SK-N-SH treated with all-trans-retinoic acid at 6 μM for 48 hours (cell line): ENCODE measurements at regions not wholly inside any gene's neighbourhood (a gene's known extent, or its start where the extent isn't known, plus 50 kb on each side); places are given as distances from the start of the nearest gene placed in this dataset.

Experiments used
- ATAC-seq: fragments of 200-7000 bp; cut with Tn5 transposase; 3 replicates; pipeline ENCODE4 v1.9.1; 2020; ENCODE audit warnings: mild to moderate bottlenecking, moderate library complexity
- CSDC2 ChIP-seq: fragments of 250-450 bp; sonication (Bioruptor Pico); IDR thresholded peaks from 2 replicates; pipeline ENCODE4 v1.5.0; 2020; ENCODE audit warnings: mild to moderate bottlenecking, moderate library complexity
- ESRRG ChIP-seq: fragments of 250-450 bp; sonication (Bioruptor Pico); IDR thresholded peaks from 2 replicates; pipeline ENCODE4 v1.6.1; 2021; ENCODE audit warnings: mild to moderate bottlenecking
- GLIS3 ChIP-seq: fragments of 250-450 bp; sonication (Bioruptor Pico); IDR thresholded peaks from 2 replicates; pipeline ENCODE4 v1.5.0; 2020; ENCODE audit warnings: mild to moderate bottlenecking, moderate library complexity
- OSR1 ChIP-seq: fragments of 250-450 bp; sonication (Bioruptor Pico); IDR thresholded peaks from 2 replicates; pipeline ENCODE4 v1.8.0; 2022; ENCODE audit warnings: moderate library complexity, mild to moderate bottlenecking, inconsistent platforms
- RARB ChIP-seq: fragments of 250-450 bp; sonication (Bioruptor Pico); IDR thresholded peaks from 2 replicates; pipeline ENCODE4 v1.8.0; 2021; ENCODE audit warnings: mild to moderate bottlenecking, moderate library complexity
- SNAI2 ChIP-seq: fragments of 250-450 bp; sonication (Bioruptor Pico); IDR thresholded peaks from 2 replicates; pipeline ENCODE4 v1.5.0; 2020; ENCODE audit warnings: mild to moderate bottlenecking, moderate library complexity
- TCF4 ChIP-seq: fragments of 250-450 bp; sonication (Bioruptor Pico); IDR thresholded peaks from 2 replicates; pipeline ENCODE4 v1.8.0; 2021; ENCODE audit warnings: mild to moderate bottlenecking, moderate library complexity, borderline replicate concordance
- TOX ChIP-seq: fragments of 250-450 bp; sonication (Bioruptor Pico); IDR thresholded peaks from 2 replicates; pipeline ENCODE4 v1.8.0; 2021; ENCODE audit warnings: mild to moderate bottlenecking, moderate library complexity, borderline replicate concordance
- TSHZ2 ChIP-seq: fragments of 250-450 bp; sonication (Bioruptor Pico); IDR thresholded peaks from 2 replicates; pipeline ENCODE4 v1.5.0; 2020; ENCODE audit warnings: mild to moderate bottlenecking, moderate library complexity
- ZC3H10 ChIP-seq: fragments of 250-450 bp; sonication (Bioruptor Pico); IDR thresholded peaks from 2 replicates; pipeline ENCODE4 v1.5.1; 2021; ENCODE audit warnings: mild to moderate bottlenecking, moderate library complexity
- ZFP3 ChIP-seq: fragments of 250-450 bp; sonication (Bioruptor Pico); IDR thresholded peaks from 2 replicates; pipeline ENCODE4 v1.5.0; 2020; ENCODE audit warnings: mild to moderate bottlenecking, moderate library complexity
- ZFP30 ChIP-seq: fragments of 450-650 bp; formaldehyde crosslinking; IDR thresholded peaks from 2 replicates; pipeline ENCODE4 v1.5.0; 2022; ENCODE audit warnings: mild to moderate bottlenecking, moderate library complexity
- ZNF565 ChIP-seq: fragments of 450-650 bp; formaldehyde crosslinking; conservative IDR thresholded peaks from 2 replicates; pipeline ENCODE4 v1.5.0; 2020; ENCODE audit warnings: low read depth, mild to moderate bottlenecking, moderate library complexity
- ZNF70 ChIP-seq: fragments of 450-650 bp; formaldehyde crosslinking; IDR thresholded peaks from 2 replicates; pipeline ENCODE4 v1.5.0; 2020; ENCODE audit warnings: mild to moderate bottlenecking, moderate library complexity
- ZNF8 ChIP-seq: fragments of 450-650 bp; formaldehyde crosslinking; IDR thresholded peaks from 2 replicates; pipeline ENCODE4 v1.5.0; 2020; ENCODE audit warnings: mild to moderate bottlenecking, moderate library complexity
- TF ChIP-seq, protein P1 (sequence below): fragments of 250-450 bp; sonication (Bioruptor Pico); IDR thresholded peaks from 2 replicates; pipeline ENCODE4 v1.8.0; 2020; ENCODE audit warnings: mild to moderate bottlenecking, moderate library complexity, borderline replicate concordance
- TF ChIP-seq, protein P2 (sequence below): fragments of 250-450 bp; sonication (Bioruptor Pico); IDR thresholded peaks from 2 replicates; pipeline ENCODE4 v1.8.0; 2021; ENCODE audit warnings: low read depth, mild to moderate bottlenecking, moderate library complexity, borderline replicate concordance
- TF ChIP-seq, protein P3 (sequence below): fragments of 250-450 bp; sonication (Bioruptor Pico); IDR thresholded peaks from 2 replicates; pipeline ENCODE4 v1.5.1; 2021; ENCODE audit warnings: mild to moderate bottlenecking, moderate library complexity
- TF ChIP-seq, protein P4 (sequence below): fragments of 250-450 bp; sonication (Bioruptor Pico); IDR thresholded peaks from 2 replicates; pipeline ENCODE4 v1.5.1; 2020; ENCODE audit warnings: low read depth, mild to moderate bottlenecking, moderate library complexity

- no peak for ATAC-seq
- no peak for TF ChIP-seq SNAI2 (CRISPR knock-in tag)
- no peak for TF ChIP-seq GLIS3 (CRISPR knock-in tag)
- TF ChIP-seq, protein P1, sequence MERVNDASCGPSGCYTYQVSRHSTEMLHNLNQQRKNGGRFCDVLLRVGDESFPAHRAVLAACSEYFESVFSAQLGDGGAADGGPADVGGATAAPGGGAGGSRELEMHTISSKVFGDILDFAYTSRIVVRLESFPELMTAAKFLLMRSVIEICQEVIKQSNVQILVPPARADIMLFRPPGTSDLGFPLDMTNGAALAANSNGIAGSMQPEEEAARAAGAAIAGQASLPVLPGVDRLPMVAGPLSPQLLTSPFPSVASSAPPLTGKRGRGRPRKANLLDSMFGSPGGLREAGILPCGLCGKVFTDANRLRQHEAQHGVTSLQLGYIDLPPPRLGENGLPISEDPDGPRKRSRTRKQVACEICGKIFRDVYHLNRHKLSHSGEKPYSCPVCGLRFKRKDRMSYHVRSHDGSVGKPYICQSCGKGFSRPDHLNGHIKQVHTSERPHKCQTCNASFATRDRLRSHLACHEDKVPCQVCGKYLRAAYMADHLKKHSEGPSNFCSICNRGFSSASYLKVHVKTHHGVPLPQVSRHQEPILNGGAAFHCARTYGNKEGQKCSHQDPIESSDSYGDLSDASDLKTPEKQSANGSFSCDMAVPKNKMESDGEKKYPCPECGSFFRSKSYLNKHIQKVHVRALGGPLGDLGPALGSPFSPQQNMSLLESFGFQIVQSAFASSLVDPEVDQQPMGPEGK (CRISPR knock-in tag): no peak
- TF ChIP-seq TOX: no peak
- no peak for TF ChIP-seq RARB (CRISPR knock-in tag)
- no peak for TF ChIP-seq ZC3H10 (CRISPR knock-in tag)
- TF ChIP-seq, all 23 proteins: peak for 0
These were observed 357.6 kb downstream of the EN1 start for GRCh38 chr2:118489712-118490299.

DNA sequence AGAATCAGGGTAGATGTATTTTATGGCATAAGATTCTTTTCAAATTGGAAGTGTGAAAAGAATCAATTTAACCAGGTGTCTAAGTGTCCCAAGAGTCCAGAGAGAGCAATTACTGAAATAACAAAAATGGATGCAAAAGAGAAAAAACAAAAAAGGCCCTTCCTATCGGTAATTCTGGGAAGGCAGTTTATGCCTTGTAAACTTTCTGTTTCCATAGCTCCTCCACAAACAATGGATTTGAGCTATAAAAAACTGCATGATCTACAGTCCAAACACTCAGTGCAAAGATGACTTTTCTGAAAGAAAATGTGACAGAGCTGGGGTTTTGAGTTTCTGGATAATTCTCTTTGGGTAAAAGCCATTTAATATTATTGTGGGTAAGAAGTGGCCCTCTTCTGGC lies 366.1 kb downstream of the EN1 start:
- ATAC-seq: no peak
- no peak for TF ChIP-seq ZNF565 (CRISPR knock-in tag)
- TF ChIP-seq ZC3H10 (CRISPR knock-in tag): no peak
- TF ChIP-seq, protein P1 (CRISPR knock-in tag): no peak
- no peak for TF ChIP-seq OSR1
- TF ChIP-seq TCF4 (CRISPR knock-in tag): no peak
- no peak for TF ChIP-seq GLIS3 (CRISPR knock-in tag)
- no peak for TF ChIP-seq TOX
- TF ChIP-seq ZFP30 (CRISPR knock-in tag): no peak
- TF ChIP-seq ZFP3 (CRISPR knock-in tag): no peak
- no peak for TF ChIP-seq SNAI2 (CRISPR knock-in tag)
- TF ChIP-seq CSDC2: no peak
- TF ChIP-seq, protein P2, sequence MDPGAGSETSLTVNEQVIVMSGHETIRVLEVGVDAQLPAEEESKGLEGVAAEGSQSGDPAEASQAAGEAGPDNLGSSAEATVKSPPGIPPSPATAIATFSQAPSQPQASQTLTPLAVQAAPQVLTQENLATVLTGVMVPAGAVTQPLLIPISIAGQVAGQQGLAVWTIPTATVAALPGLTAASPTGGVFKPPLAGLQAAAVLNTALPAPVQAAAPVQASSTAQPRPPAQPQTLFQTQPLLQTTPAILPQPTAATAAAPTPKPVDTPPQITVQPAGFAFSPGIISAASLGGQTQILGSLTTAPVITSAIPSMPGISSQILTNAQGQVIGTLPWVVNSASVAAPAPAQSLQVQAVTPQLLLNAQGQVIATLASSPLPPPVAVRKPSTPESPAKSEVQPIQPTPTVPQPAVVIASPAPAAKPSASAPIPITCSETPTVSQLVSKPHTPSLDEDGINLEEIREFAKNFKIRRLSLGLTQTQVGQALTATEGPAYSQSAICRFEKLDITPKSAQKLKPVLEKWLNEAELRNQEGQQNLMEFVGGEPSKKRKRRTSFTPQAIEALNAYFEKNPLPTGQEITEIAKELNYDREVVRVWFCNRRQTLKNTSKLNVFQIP (CRISPR knock-in tag): no peak
- no peak for TF ChIP-seq ESRRG (CRISPR knock-in tag)

GRCh38 chr2:118479020-118479419 lies 368.4 kb downstream of the EN1 start:
- no peak for ATAC-seq
- no peak for TF ChIP-seq ZNF8
- TF ChIP-seq, protein P3, sequence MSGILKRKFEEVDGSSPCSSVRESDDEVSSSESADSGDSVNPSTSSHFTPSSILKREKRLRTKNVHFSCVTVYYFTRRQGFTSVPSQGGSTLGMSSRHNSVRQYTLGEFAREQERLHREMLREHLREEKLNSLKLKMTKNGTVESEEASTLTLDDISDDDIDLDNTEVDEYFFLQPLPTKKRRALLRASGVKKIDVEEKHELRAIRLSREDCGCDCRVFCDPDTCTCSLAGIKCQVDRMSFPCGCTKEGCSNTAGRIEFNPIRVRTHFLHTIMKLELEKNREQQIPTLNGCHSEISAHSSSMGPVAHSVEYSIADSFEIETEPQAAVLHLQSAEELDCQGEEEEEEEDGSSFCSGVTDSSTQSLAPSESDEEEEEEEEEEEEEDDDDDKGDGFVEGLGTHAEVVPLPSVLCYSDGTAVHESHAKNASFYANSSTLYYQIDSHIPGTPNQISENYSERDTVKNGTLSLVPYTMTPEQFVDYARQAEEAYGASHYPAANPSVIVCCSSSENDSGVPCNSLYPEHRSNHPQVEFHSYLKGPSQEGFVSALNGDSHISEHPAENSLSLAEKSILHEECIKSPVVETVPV (CRISPR knock-in tag): no peak
- TF ChIP-seq, protein P1 (CRISPR knock-in tag): no peak
- TF ChIP-seq, all 23 proteins: peak for 0

DNA sequence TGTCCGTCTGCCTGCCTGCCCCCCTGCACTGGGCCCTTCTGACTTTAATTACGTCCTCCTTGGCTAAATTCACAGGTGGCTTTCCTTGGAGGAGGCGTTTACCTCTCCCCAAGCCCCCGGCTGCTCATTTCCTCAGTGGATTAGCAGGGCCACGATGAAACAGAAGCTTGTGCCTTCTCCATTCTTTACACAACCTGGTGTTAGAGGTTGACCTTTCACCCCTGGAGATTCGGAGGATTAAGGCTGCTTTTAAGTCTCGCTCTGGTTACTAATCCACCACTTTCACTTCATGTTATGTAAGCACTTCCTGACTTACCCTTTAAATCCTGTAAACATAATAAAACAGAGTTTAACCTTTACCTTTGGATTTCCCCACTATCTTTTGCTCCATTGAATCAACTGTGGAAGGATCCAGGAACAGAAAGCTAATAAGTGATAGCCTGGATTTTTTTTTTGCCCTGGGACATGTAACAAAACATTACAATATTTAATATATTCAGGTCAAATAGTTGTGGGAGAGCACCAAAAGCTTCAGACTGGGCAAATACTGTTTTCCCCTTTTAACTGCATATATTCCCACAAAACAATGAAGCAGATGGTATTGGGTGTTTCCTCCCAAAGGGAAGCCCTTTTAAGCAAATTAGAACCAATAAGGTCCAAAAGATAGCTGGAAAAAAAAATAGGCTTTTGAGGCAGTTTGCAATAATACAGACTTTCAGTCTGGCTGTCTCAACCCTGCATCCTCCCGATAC lies 370.2 kb downstream of the EN1 start:
- no peak for ATAC-seq
- TF ChIP-seq ESRRG (CRISPR knock-in tag): no peak
- TF ChIP-seq SNAI2 (CRISPR knock-in tag): no peak
- no peak for TF ChIP-seq CSDC2
- TF ChIP-seq OSR1: no peak
- no peak for TF ChIP-seq ZNF8
- no peak for TF ChIP-seq ZFP30 (CRISPR knock-in tag)
- TF ChIP-seq ZNF70 (CRISPR knock-in tag): no peak
- TF ChIP-seq TSHZ2 (CRISPR knock-in tag): no peak
- TF ChIP-seq, protein P4, sequence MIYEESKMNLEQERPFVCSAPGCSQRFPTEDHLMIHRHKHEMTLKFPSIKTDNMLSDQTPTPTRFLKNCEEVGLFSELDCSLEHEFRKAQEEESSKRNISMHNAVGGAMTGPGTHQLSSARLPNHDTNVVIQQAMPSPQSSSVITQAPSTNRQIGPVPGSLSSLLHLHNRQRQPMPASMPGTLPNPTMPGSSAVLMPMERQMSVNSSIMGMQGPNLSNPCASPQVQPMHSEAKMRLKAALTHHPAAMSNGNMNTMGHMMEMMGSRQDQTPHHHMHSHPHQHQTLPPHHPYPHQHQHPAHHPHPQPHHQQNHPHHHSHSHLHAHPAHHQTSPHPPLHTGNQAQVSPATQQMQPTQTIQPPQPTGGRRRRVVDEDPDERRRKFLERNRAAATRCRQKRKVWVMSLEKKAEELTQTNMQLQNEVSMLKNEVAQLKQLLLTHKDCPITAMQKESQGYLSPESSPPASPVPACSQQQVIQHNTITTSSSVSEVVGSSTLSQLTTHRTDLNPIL: no peak
- TF ChIP-seq, protein P3 (CRISPR knock-in tag): no peak
- no peak for TF ChIP-seq ZFP3 (CRISPR knock-in tag)
